HG03432 (cell line): ENCODE measurements at regions not wholly inside any gene's neighbourhood (a gene's known extent, or its start where the extent isn't known, plus 50 kb on each side); places are given as distances from the start of the nearest gene placed in this dataset.

Source experiments
- ATAC-seq: cut with Tn5 transposase; IDR thresholded peaks from one replicate; pipeline ENCODE4 v1.9.1; 2021; ENCODE audit warnings: mild to moderate bottlenecking, moderate library complexity; ENCODE audit not compliant: unreplicated experiment

DNA sequence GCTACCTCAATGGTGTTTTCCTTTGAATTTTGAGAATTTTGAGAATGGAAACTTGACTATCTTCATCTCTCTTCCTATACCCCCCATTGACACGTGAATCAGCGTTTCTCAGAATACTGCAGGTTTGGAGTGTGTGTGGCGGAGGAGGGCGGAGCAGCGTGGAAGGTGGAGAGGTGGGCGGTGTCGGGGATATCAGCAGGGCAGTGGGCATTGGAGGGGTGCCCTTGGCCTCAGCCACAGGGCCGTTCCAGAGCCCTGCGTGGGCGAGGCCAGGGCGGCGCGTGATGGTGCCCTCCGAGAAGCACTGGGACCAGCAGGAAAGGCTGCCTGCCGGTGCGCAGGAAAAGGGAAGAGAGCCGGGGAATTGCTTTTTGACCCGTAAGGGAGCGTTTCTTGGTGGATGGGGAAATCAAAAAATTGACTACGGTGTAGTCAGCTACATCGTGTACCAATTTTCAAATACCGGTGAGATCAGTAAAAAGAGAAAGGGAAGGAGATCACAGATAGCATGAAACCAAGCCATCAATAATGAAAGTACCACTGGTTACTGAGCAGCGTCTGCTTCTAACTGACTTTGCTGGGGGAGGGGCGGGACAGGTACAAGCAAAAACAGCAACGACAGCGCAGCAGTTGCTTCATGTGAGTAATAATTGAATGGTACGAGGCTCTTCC lies 82.7 kb upstream of the DUSP22 start:
- ATAC-seq = peak; percentile 89

GRCh38 chr6:210104-210456 lies 82.2 kb upstream of the DUSP22 start:
- ATAC-seq = no peak

DNA sequence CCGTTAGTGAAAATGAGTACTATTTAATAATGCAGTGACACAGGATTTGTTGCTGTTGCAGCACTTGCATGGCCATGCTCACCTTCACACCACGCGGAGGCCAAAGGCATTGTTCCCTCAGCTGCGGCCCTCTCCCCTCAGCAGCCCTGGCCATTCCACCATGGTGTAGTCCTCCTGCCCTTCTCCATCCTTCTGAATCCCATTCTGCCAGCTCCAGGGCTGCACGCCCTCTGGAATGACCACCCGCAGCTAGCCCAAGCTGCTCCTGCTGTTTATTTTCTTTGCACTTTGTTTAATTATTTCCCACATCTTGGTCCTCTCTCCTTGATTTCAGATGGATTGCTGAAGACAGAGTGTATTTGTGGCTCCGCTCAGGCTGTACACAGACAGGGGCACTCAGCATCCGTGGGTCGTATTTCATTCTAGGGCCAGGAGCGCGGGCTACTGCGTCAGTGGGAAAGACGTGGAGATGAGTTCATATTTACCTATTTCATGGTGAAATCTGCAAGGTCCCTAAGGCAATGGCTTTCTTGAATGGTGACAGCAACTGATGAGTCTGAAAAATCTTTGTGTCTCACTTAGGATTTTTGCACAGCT lies 81.4 kb upstream of the DUSP22 start:
- no peak for ATAC-seq

DNA sequence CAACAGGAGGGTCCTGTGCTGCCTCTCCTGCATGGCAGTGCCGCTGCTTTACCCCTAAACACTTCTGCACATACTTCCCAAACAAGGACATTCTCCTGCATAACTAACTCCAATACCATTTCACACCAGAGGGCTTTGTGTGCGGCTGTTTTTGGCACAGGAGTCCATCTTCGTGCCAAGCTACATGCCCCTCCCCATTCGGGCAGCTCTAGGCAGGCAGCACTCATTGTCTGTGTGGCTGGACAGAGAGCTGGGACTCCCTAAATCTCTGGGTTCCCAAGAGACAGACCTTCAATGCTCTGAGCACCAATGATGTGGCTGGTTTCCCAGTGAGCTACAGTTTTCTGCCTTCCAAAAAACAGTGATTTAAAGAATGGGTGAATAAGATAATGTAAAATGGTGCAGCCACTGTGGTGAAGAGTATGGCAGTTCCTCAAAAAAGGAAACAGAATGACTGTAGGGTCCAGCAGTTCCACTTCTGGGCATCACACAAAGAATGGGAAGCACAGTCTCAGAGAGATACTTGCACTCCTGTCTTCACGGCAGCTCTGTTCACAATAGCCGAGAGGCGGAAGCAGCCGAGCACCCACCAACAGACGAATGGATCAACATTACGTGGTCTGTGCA lies 80.3 kb upstream of the DUSP22 start:
- ATAC-seq = no peak

- ATAC-seq = no peak
Observed at GRCh38 chr6:213284-213683, 79.0 kb upstream of the DUSP22 start.

DNA sequence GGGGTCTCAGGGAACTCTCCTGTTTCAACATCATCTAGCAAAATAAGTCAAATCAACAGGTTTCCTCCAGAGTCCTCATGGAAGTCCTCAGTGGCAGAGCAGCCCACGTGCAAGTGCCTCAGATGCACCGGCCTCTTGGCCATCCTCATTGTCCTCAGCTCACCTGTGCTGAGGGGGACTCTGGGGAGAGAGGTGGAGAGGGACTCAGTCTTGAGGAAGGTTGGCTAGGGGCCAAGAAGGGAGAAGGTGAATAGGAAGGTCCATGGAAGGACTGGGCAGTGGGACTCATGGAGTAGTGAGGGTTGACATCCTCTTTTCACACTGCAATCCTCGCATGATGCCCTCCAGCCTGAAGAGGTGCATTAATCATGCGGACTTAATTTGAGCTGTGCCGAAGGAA lies 77.9 kb upstream of the DUSP22 start:
- ATAC-seq = no peak

DNA sequence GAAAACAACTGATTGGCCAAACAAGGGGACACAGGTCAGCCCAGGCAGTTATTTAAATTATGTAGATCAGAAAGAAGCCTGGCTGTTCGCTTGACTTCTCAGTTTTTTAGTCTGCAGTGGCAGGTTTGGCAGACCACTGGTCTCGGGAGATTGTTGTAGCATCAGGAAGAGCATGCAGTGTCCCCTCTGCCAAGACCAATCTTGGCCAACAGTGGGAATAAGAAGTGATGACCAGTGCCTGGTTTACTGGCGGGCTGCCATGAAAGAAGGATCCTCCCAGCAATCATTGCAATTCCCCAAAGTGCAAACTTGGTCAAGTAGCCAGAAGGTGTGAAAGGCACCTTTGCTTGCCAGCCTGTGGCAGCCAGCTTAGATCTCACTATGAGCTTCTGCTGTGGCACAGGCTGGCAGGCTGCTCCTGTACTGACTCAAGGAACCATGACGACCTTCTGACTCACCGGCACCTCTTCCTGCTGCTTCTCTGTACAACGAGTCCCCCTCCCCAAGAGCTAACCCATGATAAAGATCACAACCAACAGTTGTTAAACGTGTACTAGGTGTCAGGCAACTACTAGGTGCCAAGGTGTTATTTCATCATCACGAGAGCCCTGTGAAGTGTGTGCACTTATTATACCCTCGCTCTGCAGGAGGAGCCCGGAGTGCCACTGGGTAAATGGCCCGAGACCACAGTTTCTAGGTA lies 76.8 kb upstream of the DUSP22 start:
- ATAC-seq = no peak

- no peak for ATAC-seq
Observed at GRCh38 chr6:217048-217659, 75.1 kb upstream of the DUSP22 start.

GRCh38 chr6:218153-219018 lies 73.9 kb upstream of the DUSP22 start:
- ATAC-seq = peak; percentile 55

- ATAC-seq = peak; percentile 20
Observed at GRCh38 chr6:219019-219570, 73.2 kb upstream of the DUSP22 start.

DNA sequence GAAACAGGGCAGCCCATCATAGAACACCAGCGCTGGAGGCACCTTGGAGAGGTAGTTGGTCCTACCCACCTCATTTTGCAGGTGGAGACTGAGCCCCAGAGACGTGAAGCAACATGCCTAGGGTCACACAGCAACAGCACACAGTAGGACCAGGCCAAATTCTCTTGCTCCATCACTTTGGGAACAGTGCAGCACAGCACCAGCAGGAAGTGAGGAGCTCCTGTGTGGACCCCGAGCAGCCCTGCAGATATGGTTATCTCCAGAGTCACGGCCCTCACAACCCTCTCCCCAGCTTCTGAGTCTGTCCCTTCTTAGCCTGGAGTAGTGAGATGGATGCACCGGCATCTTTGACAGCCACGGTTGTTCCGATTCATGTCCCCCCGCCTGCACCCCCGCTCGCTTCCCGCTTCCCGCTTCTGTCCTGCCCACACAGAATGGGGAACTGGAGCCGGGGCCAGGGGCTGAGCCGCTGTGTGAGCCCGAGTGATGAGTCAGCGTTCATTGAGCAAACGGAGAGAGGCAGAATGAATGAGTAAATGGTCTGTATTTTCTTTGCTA lies 72.6 kb upstream of the DUSP22 start:
- ATAC-seq = no peak

- no peak for ATAC-seq
Observed at GRCh38 chr6:220312-220711, 72.0 kb upstream of the DUSP22 start.

DNA sequence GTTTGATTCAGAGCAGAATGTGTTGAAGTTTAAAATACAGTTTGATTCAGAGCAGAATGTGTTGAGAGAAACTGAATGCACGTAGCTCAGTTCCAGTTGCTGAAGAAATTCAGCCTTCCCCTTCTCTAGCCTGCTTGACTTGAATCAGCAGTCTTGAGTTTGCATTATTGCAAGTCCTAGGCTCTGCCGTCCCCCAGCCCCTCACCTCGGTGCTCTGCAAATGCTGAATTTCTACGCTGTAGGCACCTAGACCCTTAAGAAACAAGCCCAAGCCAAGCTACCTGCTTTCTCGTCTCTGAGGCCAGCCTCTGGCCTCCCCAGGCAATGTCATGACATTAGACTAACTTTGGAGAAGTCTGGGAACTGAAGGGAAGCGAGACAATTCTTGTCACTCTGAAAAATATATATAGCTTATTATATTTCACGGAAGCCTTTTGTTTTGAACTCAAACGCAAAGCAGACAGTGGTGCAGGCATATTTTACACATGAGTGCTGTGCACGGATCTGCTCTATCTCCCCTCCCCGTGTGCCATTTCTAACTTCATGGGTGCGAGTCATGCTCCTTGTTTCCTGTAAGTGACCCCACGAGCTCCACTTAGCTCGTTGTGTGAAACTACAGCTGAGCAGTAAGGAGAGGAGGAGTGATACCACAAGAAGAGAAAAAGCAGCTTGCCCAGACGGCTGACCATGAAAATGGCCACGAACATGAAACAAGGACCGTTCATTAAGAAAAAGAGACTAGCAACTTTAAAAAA lies 71.4 kb upstream of the DUSP22 start:
- no peak for ATAC-seq

DNA sequence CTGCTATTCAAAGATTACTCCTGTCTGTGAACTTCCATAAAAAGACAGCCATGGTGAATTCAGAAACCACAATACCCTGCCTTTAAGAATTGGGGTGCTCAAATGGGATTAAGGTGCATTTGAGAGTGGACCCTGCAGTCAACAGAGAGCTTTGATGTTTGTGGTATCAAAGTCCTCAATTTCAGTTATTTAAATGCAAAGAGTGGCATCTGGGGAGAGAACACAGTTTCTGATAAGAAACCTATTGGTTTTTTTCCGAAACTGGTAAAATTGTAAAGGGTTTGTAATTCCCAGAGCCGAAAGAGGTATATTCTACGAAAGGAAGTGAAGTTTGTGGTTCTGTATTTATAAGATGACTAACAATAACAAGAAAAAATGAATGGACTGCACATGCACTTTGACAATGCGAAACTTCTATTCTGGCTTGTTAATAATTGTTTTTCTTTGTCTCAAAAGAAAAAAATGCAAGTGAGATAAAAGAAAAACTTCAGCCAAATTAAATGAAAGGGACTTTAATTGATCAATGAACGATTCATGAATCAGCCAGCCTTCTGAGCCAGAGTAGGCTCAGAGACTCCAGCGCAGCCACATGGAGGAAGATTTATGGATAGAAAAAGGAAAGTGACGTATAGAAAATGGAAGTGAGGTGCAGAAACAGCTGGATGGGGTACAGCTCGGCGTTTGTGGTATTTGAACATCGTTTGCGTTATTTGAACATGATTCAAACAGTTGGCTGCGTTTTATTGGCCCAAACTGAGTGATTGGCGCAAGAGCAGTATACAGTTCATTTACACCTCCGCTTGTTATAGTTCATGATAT lies 70.5 kb upstream of the DUSP22 start:
- no peak for ATAC-seq

DNA sequence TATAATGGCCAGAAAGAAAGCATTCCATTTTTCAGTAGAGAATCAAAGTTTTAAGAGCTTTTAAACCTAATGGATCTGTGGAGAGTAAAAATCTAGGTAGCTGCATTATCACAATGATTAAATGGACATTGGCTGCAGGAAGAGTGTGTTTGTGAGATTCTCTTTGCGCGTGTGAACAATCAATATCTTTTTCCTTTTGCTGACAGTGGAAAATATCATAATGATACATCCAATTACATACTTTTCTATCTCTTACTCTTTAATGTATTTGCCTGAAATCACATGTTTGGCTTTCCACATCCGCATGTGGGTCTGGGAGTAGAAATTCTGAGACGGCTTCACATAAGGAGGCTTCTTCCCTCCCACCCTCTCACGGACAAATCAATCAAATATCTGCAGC lies 69.8 kb upstream of the DUSP22 start:
- ATAC-seq = no peak

GRCh38 chr6:223136-223535 lies 69.2 kb upstream of the DUSP22 start:
- ATAC-seq = no peak

DNA sequence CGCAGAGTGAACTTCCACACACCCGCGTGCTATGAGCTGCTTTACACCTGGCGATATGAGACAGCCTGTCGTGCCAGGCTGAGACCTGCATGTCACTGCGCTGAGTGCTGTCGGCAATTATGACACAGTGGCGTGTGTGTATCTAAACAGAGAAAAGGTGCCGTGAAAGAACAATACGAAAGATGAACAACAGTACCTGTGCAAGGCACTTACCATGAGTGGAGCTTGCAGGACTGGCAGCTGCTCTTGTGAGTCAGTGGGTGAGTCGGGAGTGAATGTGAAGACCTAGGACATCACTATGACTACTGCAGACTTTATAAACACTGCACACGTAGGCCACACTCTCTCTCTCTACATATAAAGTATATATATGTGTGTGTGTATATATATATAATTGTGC lies 68.5 kb upstream of the DUSP22 start:
- ATAC-seq = no peak

GRCh38 chr6:224350-224749 lies 67.9 kb upstream of the DUSP22 start:
- ATAC-seq = no peak
